Embryonic facial prominence (tissue), 1 donor: ENCODE measurements at regions not wholly inside any gene's neighbourhood (a gene's known extent, or its start where the extent isn't known, plus 50 kb on each side); places are given as distances from the start of the nearest gene placed in this dataset.

Experiments
- DNase-seq: peaks from one replicate; pipeline ENCODE4 v3.0.0-alpha.2; 2016; ENCODE audit errors: extremely low spot score

GRCh38 chr2:221145396-221145795 is 426.7 kb downstream of the EPHA4 start:
- no peak for DNase-seq

- DNase-seq: no peak
Measured at GRCh38 chr2:221153226-221153625, 418.9 kb downstream of the EPHA4 start.

- no peak for DNase-seq
Measured at GRCh38 chr2:221154176-221154575, 417.9 kb downstream of the EPHA4 start.

- no peak for DNase-seq
Measured at GRCh38 chr2:221156062-221156734, 415.9 kb downstream of the EPHA4 start.

GRCh38 chr2:221161186-221161585 is 410.9 kb downstream of the EPHA4 start:
- DNase-seq: no peak

- no peak for DNase-seq
Measured at GRCh38 chr2:221166292-221166691, 405.8 kb downstream of the EPHA4 start.

- no peak for DNase-seq
Measured at GRCh38 chr2:221167561-221167960, 404.5 kb downstream of the EPHA4 start.

GRCh38 chr2:221169724-221170123 is 402.4 kb downstream of the EPHA4 start:
- no peak for DNase-seq

- DNase-seq: no peak
Measured at GRCh38 chr2:221170548-221170947, 401.6 kb downstream of the EPHA4 start.

GRCh38 chr2:221176667-221177066 is 395.4 kb downstream of the EPHA4 start:
- no peak for DNase-seq

- DNase-seq: no peak
Measured at GRCh38 chr2:221178139-221178538, 394.0 kb downstream of the EPHA4 start.

GRCh38 chr2:221186873-221187272 is 385.2 kb downstream of the EPHA4 start:
- DNase-seq: no peak

- no peak for DNase-seq
Measured at GRCh38 chr2:221189431-221190067, 382.6 kb downstream of the EPHA4 start.

GRCh38 chr2:221195829-221196228 is 376.3 kb downstream of the EPHA4 start:
- DNase-seq: no peak

GRCh38 chr2:221197225-221197856 is 374.8 kb downstream of the EPHA4 start:
- no peak for DNase-seq

GRCh38 chr2:221198309-221198708 is 373.8 kb downstream of the EPHA4 start:
- DNase-seq: no peak

GRCh38 chr2:221200184-221200839 is 371.8 kb downstream of the EPHA4 start:
- DNase-seq: no peak

GRCh38 chr2:221202431-221202830 is 369.7 kb downstream of the EPHA4 start:
- no peak for DNase-seq

GRCh38 chr2:221203125-221203524 is 369.0 kb downstream of the EPHA4 start:
- no peak for DNase-seq

- no peak for DNase-seq
Measured at GRCh38 chr2:221203856-221204255, 368.2 kb downstream of the EPHA4 start.

GRCh38 chr2:221204699-221205098 is 367.4 kb downstream of the EPHA4 start:
- DNase-seq: no peak

- no peak for DNase-seq
Measured at GRCh38 chr2:221205103-221205673, 366.9 kb downstream of the EPHA4 start.
